ENCODE measurements at regions not wholly inside any gene's neighbourhood (a gene's known extent, or its start where the extent isn't known, plus 50 kb on each side); places are given as distances from the start of the nearest gene placed in this dataset.

DNA sequence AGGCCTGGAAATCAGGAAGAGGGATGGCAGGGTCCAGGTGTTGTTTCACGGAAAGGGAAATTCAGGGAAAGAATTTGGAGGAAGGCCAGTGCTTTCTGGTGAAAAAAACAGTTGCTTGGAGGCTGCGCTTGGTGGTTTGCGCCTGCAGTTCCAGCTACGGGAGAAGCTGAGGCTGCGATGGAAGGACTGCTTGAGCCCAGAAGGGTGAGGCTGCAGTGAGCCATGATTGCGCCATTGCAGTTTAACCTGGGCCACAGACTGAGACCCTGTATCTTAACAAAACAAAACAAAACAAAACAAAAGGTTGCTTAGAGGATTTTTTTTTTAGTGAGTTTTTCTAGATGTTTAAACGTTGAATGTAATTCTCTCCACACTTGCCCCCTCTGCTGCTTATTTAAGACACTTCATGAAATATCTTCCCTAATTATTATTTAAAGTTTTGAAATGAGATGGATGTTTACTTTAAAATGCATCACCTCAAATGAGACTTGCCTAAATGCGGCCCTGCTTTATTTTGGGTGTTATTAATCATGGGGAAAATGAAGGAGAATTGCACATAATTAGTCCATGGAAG is 75.4 kb upstream of the TRPC4 start:
- TF ChIP-seq, protein P1, sequence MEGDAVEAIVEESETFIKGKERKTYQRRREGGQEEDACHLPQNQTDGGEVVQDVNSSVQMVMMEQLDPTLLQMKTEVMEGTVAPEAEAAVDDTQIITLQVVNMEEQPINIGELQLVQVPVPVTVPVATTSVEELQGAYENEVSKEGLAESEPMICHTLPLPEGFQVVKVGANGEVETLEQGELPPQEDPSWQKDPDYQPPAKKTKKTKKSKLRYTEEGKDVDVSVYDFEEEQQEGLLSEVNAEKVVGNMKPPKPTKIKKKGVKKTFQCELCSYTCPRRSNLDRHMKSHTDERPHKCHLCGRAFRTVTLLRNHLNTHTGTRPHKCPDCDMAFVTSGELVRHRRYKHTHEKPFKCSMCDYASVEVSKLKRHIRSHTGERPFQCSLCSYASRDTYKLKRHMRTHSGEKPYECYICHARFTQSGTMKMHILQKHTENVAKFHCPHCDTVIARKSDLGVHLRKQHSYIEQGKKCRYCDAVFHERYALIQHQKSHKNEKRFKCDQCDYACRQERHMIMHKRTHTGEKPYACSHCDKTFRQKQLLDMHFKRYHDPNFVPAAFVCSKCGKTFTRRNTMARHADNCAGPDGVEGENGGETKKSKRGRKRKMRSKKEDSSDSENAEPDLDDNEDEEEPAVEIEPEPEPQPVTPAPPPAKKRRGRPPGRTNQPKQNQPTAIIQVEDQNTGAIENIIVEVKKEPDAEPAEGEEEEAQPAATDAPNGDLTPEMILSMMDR (IDR thresholded peaks at IDR 0.05 in 8 of 11, conservative IDR thresholded peaks at IDR 0.05 in 3 of 11) = no peak
- TF ChIP-seq POLR2AphosphoS5 (IDR thresholded peaks at IDR 0.05) (no peak), POLR2A (IDR thresholded peaks at IDR 0.05) (no peak)

Measured in spleen (tissue), 7 donors.